ENCODE measurements at regions not wholly inside any gene's neighbourhood (a gene's known extent, or its start where the extent isn't known, plus 50 kb on each side); places are given as distances from the start of the nearest gene placed in this dataset.

GRCh38 chr4:27628609-27629008 is 768.0 kb downstream of the STIM2 start:
- no peak for TF ChIP-seq YY1 (IDR thresholded peaks at IDR 0.05; ENCODE audit: insufficient read depth, insufficient read length)
- TF ChIP-seq ZNF274 (IDR thresholded peaks at IDR 0.05; ENCODE audit: low read depth, low read length), result no peak

Measured in NT2/D1 (cell line).